ENCODE measurements at regions not wholly inside any gene's neighbourhood (a gene's known extent, or its start where the extent isn't known, plus 50 kb on each side); places are given as distances from the start of the nearest gene placed in this dataset.

- TF ChIP-seq, protein P1, sequence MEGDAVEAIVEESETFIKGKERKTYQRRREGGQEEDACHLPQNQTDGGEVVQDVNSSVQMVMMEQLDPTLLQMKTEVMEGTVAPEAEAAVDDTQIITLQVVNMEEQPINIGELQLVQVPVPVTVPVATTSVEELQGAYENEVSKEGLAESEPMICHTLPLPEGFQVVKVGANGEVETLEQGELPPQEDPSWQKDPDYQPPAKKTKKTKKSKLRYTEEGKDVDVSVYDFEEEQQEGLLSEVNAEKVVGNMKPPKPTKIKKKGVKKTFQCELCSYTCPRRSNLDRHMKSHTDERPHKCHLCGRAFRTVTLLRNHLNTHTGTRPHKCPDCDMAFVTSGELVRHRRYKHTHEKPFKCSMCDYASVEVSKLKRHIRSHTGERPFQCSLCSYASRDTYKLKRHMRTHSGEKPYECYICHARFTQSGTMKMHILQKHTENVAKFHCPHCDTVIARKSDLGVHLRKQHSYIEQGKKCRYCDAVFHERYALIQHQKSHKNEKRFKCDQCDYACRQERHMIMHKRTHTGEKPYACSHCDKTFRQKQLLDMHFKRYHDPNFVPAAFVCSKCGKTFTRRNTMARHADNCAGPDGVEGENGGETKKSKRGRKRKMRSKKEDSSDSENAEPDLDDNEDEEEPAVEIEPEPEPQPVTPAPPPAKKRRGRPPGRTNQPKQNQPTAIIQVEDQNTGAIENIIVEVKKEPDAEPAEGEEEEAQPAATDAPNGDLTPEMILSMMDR (IDR thresholded peaks at IDR 0.05): no peak
- no peak for TF ChIP-seq POLR2A (IDR thresholded peaks at IDR 0.05)
Measured at GRCh38 chr5:57953792-57954191, 471.2 kb upstream of the ACTBL2 start.

Measured in lower leg skin (tissue), 3 donors.